NCI-H526 (cell line): ENCODE measurements at regions not wholly inside any gene's neighbourhood (a gene's known extent, or its start where the extent isn't known, plus 50 kb on each side); places are given as distances from the start of the nearest gene placed in this dataset.
"Not testable (repeated sequence)": the region's sequence is repeated elsewhere in the genome, so short reads cannot be mapped to it uniquely, and the experiment has no call there.

Experiments used
- DNase-seq, 2 experiments: peaks; one replicate each; lab custom pipeline; 2025; lab: John Stamatoyannopoulos, UW

DNA sequence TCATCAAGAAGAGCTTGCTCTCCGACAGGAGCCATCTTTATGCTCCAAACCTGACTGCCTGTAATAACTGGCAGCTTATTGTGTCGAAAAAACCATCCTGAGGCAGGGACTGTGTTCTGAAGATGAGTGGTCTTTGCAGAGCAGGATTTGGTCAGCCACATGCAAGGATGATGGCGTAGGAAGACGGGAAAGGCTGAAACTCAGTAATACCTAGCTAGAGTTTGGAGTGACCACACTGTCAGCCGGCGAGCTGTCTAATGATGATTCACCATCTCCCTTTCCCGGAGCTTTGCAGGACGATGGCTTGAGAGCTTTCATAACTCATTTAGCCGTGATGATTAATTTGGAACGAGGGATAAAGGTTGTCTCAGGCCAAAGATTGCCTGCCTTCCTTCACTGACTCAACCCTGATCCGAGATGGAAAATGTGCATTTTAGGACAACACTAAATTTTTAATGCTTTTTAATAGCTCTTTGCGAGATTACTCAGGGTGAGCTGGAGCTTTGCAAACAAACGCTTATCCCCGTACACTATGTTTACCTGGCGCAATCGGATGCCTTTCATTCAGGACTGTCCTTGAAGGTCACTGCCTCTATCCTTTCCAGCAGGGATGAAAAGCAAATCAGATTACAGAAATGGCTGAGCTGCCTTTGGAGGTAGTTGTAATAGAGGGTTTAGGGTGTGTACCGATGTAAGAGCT lies 288.5 kb downstream of the ASMT start:
- DNase-seq: no peak

DNA sequence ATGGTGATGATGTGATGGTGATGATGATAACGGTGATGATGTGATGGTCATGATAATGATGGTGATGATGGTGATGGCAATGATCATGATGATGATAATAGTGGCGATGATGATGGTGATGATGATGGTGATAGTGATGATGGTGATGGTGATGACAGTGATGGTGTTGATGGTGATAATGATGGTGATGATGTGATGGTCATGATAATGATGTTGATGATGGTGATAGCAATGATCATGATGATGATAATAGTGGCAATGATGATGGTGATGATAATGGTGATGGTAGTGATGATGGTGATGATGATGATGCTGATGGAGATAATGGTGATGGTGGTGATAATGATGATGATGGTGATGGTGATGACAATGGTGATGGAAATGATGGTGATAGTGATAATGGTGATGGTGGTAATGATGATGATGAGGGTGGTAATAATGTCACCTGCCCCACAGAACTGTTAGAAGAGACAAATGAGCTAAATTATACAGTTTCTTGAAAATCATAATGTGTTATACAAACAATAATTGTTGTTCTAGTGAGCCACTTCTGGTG lies 289.9 kb downstream of the ASMT start:
- DNase-seq: no peak

DNA sequence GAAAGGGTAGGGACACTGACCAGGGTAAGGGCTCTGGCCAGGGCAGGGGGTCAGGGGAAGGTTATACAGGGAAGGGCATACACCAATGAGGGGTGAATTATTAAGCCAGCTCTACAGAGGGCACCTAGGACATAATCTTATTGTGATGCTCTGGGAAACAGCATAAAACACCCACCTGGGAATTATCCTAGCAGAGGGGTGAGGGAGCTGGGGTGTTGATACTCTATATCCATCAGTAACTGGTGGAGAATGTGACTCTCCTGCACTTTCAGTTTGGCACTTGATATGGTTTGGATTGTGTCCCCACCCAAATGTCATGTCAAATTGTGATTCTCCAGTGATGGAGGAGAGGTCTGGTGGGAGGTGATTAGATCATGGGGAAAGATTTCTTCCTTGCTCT lies 291.2 kb downstream of the ASMT start:
- DNase-seq: no peak

DNA sequence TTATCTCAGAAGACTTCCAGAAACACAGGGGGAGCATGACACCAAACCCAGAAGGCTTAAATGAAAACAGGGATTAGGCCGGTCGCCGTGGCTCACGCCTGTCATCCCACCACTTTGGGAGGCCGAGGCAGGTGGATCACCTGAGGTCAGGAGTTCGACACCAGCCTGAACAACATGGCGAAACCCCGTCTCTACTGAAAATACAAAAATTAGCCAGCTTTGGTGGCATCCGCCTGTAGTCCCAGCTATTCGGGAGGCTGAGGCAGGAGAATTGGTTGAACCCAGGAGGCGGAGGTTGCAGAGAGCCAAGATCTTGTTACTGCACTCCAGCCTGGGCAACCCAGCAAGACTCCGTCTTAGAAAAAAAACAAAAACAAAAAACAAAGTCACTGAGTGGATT lies 294.1 kb downstream of the ASMT start:
- DNase-seq: not testable (repeated sequence)

DNA sequence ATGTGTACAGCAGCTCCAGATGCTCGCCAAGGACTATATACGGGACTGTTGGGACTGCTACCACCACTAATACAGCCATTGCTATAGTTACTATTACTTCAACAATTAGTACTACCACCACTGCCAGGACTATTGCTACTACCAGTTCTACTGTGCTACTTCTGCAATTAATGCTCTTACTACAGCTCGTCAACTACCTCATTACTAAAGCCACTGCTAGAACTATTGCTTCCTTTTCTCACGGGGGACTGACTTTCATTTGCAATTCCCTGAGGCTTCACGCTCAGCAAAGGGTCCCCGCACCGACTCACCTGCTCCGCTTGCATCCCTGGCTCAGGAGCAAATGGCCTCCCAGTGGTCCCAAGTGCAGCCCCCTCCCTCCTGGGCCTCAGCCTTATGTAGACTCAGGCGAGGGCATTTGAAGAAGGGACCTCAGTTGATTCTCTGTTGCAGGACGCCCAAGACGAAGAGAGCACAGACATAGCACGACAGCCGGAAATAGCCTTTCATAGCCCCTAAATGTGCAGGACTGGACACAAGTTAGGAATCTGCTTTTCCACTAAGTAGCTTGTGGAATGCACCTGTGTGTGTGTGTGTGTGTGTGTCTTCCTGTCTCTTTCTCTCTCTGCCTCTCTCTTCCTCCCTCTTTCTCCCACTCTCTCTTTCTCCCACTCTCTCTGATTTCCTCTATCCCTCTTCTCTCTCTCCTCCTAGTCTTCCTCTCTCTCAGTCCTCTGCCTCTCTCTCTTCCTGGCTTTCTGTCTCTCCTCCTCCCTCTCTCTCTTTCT lies 294.8 kb downstream of the ASMT start:
- DNase-seq: no peak

DNA sequence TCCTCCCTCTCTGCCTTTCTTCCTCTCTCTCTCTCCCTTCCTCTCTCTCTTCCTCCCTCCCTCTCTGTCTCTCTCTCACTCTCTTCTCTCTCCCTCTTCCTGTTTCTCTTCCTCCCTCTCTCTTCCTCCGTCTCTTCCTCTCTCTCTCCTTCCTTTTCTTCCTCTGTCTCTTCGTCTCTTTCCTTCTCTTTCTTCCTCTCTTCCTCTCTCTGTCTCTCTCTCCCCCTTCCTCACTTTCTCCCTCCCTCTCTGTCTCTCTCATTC lies 295.3 kb downstream of the ASMT start:
- DNase-seq: no peak

DNA sequence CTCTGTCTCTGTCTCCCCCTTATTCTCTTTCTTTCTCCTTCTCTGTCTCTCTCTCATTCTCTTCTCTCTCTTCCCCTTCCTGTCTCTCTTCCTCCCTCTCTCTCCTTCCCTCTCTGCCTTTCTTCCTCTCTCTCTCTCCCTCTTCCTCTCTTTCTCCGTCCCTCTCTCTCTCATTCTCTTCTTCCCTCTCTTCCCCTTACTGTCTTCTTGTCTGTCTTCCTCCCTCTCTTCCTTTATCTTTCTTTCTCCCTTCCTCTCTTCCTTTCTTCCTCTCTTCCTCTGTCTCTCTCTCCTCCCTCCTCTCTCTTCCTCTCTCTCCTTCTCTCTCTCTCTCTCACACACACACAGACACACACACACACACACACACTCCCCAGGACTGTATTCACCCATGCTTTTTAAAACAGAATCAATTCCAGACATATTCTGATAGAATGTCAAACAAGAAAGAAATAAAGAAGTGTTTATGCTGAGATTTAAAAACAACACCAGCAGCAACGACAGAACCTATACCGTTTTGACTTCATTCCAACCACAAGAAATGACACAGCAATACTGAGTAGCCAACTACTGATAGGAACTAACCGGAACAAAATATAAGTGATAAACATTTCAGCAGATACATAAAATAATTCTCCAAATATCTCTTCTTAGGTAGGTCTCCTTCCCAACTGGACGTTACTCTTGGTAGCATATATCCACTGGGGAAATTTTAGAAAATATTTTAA lies 296.7 kb downstream of the ASMT start:
- DNase-seq: no peak

DNA sequence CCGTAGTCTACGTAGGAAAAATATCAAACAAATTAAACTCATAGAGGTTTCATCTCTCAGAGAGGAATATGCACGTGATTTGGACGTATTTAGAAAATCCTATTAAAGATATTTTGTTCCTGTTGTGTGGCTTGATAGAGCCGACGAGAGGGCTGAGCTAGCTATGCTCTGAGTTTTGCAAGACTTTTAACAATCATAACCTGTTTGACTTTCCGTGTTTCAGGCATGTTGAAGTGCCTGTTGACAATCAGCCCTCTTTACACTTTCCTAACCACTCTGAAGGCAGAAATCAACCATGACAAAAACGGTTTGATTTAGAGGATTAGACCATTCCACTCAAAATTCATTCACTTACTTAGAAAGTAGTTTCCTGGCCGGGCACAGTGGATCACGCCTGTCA lies 297.3 kb downstream of the ASMT start:
- no peak for DNase-seq

DNA sequence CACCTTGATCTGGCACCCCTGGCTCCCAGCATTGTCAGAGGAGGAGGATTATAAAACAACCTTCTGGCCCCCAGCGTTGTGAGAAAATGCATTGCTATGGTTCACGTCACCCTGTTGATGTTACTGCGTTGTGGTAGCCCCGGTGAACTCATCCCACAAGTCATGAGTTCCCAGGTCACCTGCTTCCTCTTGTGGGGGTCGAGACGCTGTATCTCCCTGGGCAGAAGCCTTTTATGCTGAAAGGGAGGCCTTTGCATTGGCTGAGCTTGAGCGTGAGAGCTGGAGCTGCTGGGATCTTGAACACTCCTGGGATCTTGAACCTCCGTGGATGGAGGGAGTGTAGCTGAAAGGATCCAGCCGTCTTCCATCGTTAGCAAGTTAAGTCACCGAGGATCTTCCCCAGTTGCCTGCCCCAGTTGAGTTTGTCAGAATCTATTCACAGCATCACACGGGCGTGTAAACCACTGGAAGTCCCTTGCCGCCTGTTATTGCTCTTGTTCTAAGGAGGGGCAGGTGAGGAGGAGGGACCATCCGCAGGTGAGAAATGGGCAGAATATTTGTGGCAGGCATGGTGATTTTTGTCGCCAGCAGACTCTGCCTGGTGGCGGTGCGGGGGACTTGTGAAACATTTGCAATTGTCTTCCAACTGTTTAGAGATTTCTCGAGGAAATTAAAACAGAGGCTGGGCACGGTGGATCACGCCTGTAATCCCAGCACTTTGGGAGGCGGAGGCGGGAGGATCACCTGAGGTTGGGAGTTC lies 299.9 kb downstream of the ASMT start:
- no peak for DNase-seq

DNA sequence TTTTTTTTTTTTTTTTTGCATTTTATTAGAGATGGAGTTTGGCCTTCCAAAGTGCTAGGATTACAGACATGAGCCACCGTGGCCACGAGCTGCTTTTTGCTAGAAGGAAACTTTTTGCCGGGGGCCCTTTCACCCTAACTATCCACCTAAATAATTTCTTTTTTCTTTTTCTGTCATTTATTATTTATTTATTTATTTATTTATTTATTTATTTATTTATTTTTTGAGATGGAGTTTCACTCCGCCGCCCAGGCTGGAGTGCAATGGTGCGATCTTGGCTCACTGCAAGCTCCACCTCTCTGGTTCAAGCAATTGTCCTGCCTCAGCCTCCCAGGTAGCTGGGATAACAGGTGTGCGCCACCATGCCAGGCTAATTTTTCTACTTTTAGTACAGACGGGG lies 303.9 kb downstream of the ASMT start:
- DNase-seq: no peak

DNA sequence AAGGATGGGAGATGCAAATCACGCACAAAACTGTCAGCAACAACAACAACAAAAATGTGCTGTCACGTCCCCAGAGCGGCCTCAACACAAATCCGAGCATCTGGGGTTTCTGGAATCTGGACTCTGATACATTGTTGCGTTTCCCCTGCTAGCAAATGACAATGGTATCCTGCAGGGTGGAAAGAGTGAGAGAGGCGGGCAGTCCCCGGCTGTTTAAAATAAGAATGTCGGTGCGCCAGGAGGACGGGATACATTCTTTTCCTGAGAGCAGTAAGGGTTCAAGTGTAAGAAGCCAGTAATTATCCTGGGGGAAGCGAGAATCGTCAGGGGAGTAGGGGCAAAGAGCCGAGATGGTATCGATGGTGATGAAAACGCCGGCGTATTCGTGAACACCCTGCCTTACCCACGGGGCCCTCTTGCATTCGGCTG lies 310.2 kb downstream of the ASMT start:
- DNase-seq: peak in 1 of 2 experiments; percentile 8

DNA sequence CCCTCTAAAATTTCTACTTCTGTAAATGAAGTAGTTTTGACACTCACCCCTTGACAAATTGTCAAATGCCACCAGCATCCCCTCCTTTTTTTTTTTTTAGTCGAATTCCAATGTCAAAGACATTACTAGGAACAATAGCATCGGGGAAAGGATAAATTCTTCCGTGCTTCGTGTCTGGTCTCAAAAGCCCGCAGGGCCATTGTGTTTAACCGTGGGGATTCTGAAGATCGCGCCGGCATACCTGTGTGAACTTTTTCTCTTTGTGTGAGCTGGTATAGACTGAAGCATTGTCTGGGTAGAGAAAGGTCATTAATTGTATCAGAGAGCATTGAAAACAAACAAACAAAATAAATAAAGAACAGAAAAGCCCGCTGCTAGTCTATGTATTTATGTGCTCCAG lies 313.9 kb downstream of the ASMT start:
- DNase-seq: no peak

DNA sequence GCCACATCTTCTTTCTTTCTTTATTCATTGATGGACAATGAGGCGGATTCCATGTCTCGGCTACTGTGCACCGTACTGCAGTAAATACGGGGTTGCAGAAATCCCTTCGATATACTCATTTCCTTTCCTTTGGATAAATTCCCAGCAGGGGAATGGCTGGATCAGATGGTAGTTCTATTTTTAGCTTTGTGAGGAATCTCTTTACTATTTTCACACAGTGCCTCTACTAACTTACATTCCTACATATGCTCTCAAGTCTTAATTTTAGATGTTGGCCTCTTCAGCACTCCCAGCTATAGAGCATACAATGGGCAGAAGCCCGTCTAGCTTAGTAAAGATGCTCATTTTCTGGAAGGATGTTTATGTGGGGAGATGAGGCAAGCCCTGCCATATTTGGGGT lies 317.4 kb downstream of the ASMT start:
- no peak for DNase-seq

DNA sequence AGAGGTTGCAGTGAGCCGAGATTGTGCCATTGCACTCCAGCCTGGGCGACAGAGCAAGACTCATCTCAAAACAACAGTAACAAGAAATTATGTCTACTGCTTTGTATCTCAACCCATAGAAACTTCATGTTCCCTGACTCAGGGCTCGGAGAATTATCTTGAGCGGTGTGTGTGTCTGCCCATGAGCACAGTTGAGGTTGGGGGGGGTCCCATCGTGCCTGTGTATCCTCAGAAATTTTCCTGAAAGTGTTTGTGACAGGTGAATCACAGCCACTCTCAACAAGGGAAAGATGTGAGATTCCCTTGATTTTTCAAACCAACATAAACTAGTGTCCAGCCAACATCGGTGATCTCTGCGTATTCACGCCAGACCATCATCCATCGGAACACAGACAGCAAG lies 319.1 kb downstream of the ASMT start:
- no peak for DNase-seq

DNA sequence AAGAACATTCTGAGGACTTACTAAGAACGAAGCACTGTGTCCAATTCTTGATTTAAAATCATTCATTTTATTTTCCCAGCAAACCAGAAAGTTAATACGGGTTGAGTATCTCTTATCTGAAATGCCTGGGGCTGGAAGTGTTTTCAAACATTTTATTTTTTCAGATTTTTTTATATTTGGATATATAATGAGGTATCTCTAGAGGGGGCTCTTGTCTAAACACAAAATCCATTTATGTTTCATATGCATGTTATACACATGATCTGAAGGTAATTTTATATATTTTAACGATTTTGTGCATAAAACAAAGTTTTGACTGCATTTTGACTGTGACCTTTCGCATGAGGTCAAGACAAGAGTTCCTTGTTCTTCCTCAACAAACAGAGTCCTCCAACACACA lies 320.9 kb downstream of the ASMT start:
- no peak for DNase-seq

DNA sequence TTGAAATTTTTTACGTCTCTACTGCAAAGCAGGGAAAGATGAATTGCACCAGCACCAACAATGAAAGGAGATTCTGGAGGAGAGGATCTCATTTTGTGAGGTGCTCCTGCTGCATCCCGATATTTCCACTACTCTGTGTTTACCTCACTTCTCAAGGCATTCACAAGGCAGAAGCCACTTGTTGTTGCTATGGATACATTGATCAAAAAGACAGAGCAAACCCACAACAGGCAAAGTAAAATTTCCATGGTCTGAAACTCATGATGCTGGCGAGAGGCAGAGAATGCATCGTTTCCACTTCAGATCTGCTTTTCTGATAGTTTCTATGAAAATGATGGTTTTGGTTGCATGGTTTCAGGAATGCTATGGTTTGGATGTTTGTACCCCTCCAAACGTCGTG lies 323.3 kb downstream of the ASMT start:
- DNase-seq: no peak

DNA sequence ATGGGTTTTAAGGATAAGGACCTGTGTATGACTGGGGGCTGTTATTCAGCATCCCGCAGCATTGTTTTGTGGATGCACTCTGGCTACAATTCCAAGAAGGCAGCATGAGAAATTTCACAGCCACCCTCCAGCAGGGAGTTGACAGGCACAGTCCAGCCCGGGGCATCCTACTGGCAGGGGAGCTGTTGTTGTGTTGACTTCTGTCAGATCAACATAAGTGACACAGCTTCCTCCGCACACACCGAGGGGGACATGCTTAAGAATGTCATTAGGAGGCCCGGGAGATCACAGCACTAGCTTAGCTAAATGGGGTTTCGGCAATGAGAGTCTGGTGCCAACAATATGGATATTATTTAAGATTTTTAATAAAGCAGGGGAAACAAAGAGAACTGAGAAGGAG lies 326.5 kb downstream of the ASMT start:
- no peak for DNase-seq

DNA sequence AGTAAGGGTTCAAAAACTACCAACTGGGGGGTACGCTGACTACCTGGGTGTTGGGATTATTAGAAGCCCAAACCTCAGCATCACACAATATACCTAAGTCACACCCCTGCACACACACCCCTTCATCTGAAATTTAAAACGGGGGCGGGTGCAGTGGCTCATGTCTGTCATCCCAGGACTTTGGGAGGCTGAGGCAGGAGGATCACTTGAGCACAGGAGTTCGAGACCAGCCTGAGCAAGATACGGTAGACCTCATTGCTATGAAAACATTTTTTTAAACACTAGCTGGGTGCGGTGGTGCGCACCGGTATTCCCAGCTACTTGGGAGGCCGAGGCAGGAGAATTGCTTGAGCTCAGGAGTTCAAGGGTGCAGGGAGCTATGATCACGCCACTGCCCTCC lies 331.0 kb downstream of the ASMT start:
- DNase-seq: no peak

DNA sequence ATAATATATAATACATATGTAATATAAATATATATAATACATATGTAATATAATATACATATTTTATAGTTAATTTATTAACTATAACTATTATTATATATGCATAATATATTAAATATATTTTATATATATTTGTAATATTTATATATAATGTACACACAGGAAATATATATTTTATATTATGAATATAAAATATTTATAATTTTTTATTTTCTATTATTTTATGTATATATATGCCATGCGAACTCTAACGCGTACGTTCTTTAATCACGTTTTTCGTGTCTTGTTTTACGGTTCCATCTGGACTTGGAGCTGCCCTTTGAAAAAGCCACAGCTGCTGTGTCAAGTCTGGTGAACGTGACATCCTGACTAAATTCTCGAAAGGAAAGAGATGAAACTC lies 332.1 kb downstream of the ASMT start:
- DNase-seq: no peak
